Posterior cingulate gyrus (tissue), 11 donors: ENCODE measurements at regions not wholly inside any gene's neighbourhood (a gene's known extent, or its start where the extent isn't known, plus 50 kb on each side); places are given as distances from the start of the nearest gene placed in this dataset.
"Not testable (repeated sequence)": the region's sequence is repeated elsewhere in the genome, so short reads cannot be mapped to it uniquely, and the experiment has no call there.

ENCODE experiments used
- DNase-seq, 10 donors: peaks; one replicate each; pipeline versions ENCODE4 v3.0.0 to v3.0.0-alpha.2; 2020 to 2021; ENCODE audit warnings: mixed read lengths in 3 of 10
- intact Hi-C: fragments of 100-400 bp; cut with DNase I; formaldehyde crosslinking; loops from one replicate; pipeline ENCODE4 v1.15.1; 2023

- DNase-seq, result no peak
- intact Hi-C loops, result no loop called here
These were observed 1686.6 kb upstream of the CDH9 start for GRCh38 chr5:28725001-28725400.

DNA sequence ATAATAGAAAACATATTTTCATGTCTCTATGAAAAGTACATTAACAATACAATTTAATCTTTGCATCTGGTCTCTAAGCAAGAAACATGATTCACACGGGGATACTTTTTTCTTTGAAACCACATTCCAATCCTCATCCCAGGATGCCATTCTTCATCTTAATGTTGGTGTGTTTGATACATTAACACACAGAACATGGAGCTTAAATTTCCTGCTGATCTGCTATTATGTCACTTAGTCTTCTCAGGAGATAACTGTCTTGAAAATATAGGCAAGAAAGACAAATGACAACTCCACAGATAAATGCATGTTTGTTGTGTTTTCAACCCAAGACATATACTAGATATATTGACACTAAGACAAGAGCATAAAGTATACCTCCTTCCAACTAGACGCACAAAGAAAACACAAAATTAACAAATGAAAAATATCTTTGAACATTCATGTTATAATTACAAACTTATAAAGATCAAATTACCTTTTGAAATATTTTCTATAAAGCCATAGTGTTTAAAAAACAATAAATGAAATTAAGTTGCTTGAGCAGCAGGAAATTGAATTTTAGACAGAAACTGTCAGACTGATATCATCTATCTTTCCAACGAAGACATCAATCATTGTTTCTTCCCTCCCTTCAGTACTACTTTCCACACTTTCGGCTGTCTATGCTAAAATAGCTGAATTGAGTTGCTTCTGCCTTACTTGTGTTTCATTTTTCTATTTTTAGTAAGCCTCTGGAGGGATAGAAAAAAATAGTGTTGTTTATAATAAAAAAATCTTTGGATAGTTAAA, 1676.7 kb upstream of the CDH9 start:
- intact Hi-C loops, result no loop called here

GRCh38 chr5:28710360-28710759, 1672.0 kb upstream of the CDH9 start:
- no peak for DNase-seq
- intact Hi-C loops, result no loop called here

More for the DNA sequence above, 1676.7 kb upstream of the CDH9 start:
- no peak for DNase-seq

- intact Hi-C loops, result no loop called here
These were observed 1670.1 kb upstream of the CDH9 start for GRCh38 chr5:28708472-28708871.

GRCh38 chr5:28707706-28708105, 1669.3 kb upstream of the CDH9 start:
- no peak for DNase-seq
- intact Hi-C loops, result no loop called here

More at GRCh38 chr5:28708472-28708871, 1670.1 kb upstream of the CDH9 start:
- DNase-seq, result no peak

GRCh38 chr5:28703651-28704260, 1665.4 kb upstream of the CDH9 start:
- DNase-seq, result no peak
- intact Hi-C loops, result no loop called here

- intact Hi-C loops, result no loop called here
- DNase-seq, result no peak
These were observed 1653.1 kb upstream of the CDH9 start for GRCh38 chr5:28691526-28691925.

GRCh38 chr5:28685794-28686193, 1647.4 kb upstream of the CDH9 start:
- DNase-seq, result no peak
- intact Hi-C loops, result no loop called here

GRCh38 chr5:28678899-28679298, 1640.5 kb upstream of the CDH9 start:
- no peak for DNase-seq
- intact Hi-C loops, result no loop called here

GRCh38 chr5:28666110-28666509, 1627.7 kb upstream of the CDH9 start:
- intact Hi-C loops, result no loop called here

DNA sequence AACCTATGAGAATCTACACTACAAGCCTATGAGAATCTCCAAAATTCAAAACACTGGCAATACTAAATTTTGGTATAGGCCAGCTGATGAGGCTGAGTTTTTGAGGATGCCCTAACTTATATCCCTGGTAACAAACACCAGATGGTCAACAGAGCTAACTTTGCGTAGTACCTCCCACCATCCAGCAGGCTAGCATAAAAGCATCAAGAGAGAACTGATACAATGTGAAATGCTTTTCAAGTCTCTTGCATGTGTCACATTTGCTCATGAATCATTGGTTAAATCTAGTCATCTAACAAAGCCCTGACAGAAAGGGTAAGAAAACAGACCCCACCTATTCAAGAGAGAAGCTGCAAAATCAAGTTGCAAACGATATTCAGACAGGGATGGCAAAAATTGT, 1609.7 kb upstream of the CDH9 start:
- no peak for DNase-seq

More at GRCh38 chr5:28666110-28666509, 1627.7 kb upstream of the CDH9 start:
- DNase-seq, result no peak

GRCh38 chr5:28632607-28633006, 1594.2 kb upstream of the CDH9 start:
- intact Hi-C loops, result no loop called here
- no peak for DNase-seq

More for the DNA sequence above, 1609.7 kb upstream of the CDH9 start:
- intact Hi-C loops, result no loop called here

- intact Hi-C loops, result no loop called here
- no peak for DNase-seq
These were observed 1565.5 kb upstream of the CDH9 start for GRCh38 chr5:28603869-28604268.

- no peak for DNase-seq
- intact Hi-C loops, result no loop called here
These were observed 1564.0 kb upstream of the CDH9 start for GRCh38 chr5:28602429-28602828.

- intact Hi-C loops, result not testable (repeated sequence)
- peak in 2 of 10 donors; percentile 52 to 58 for DNase-seq
These were observed 1558.3 kb upstream of the CDH9 start for GRCh38 chr5:28596707-28597106.

DNA sequence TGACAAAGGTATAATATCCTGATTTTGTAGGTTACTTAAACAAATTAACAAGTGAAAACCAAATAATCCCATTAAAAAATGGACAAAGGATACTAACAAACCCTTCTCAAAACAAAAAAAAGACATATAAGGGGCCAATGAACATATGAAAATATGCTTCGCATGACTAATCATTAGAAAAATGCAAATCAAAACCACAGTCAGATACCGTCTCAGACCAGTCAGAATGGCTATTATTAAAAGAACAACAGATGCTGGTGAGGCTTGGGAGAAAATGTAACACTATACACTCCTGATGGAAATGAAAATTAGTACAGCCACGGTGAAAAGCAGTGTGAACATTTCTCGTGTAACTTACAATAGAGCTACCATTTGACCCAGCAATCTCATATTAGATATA, 1542.2 kb upstream of the CDH9 start:
- no peak for DNase-seq
- intact Hi-C loops, result no loop called here

- no peak for DNase-seq
- intact Hi-C loops, result no loop called here
These were observed 1537.6 kb upstream of the CDH9 start for GRCh38 chr5:28576022-28576421.

DNA sequence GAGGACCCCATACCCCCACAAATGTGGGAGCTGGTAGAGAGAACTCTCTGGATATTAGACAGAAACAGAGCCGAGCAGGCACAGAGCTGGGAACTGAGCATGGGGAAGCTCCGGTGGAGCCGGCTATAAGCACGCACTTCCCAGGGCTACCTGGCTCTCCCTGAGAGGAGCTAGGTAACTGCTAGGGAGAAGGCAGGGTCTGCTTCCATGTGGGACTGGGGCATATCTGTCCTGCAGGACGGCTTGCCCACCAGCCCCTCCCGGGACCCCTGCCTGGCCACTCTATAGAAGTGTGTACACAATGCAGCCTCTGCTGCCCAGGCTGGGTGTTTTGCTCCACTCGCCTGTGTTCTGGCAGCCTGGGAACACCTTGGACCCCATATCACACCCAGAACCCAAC, 1537.0 kb upstream of the CDH9 start:
- intact Hi-C loops, result no loop called here
- DNase-seq, result peak in 1 of 10 donors; percentile 71

DNA sequence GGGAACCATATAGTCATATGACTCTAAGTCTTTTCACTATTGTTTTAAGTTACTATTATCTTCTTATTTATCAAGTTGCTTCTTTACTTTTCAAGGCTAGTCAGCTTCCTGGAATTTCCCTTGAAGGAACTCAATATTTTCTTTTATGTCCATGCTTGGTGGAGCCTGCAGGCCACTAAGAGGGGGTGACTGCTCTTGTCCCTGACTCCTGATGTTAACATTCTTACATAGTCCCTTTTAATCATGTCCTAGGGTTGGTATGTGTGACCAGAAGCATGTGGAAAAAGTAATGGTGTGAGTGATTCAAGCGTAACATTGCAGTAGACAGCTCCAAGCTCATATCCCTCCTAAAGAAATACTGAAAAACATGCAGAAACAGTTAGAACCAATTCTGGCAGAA, 1536.2 kb upstream of the CDH9 start:
- intact Hi-C loops, result no loop called here
- no peak for DNase-seq

DNA sequence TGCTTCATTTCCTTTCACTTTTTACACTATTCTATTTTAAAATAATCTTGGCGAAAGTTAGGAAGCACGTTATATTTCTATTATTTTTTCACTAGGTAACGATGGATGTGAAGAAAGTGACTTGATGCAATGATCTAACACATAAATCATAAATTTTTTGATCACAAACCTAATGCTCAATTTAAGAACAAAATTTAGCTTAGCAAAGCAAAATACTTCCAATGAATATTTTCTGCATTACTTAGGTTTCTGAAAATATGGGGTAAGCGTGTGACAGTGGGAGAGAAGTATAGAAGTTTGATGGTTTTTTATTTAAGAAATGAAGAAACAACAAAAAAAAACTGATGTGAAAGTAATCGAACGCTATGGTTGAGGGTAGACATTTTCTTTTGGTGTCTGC, 1528.7 kb upstream of the CDH9 start:
- intact Hi-C loops, result no loop called here

GRCh38 chr5:28561522-28561921, 1523.1 kb upstream of the CDH9 start:
- DNase-seq, result peak in 1 of 10 donors; percentile 64
- intact Hi-C loops, result no loop called here

More for the DNA sequence above, 1528.7 kb upstream of the CDH9 start:
- no peak for DNase-seq

- intact Hi-C loops, result no loop called here
- DNase-seq, result no peak
These were observed 1519.8 kb upstream of the CDH9 start for GRCh38 chr5:28558196-28558595.
